ENCODE measurements at regions not wholly inside any gene's neighbourhood (a gene's known extent, or its start where the extent isn't known, plus 50 kb on each side); places are given as distances from the start of the nearest gene placed in this dataset.

DNA sequence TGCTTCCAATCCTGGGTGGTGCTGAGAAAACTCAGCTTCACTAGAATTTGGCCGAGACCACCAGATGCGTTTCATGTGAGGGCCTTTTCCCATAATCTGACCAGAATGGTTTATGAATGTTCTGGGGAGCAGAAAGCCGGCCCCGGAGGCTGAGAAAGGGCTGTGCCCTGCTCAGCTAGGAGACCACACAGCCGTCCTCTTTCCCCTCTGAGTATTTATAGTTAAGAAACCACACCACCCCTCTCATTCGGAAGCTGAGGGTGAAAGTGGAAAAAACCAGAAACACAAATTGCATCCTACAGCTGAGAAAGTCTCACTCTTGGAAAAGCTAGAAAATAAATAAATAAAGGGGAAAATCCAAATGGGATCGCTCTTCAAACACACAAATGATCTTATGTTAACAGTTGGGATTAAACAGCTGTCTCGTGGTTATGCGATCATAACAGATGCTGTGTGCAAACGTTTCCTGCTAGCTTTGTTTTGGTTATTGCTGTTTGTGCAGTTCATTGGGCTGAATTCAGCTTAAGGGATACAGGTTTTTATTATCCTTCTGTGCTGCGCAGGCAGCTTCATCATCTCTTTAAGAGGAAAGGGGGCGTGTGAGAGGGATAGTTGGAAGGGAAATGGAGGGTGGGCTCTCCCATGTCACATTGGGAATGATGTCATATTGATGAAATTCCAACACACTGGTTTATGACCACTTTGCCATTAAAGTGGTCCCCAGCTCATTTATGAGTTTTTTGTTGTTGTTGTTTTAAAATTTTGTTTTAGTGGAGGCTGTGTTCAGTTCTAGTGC is 1026.2 kb upstream of the NR2F2 start:
- DNase-seq (ENCODE audit: low read depth, low spot score) = no peak

DNA sequence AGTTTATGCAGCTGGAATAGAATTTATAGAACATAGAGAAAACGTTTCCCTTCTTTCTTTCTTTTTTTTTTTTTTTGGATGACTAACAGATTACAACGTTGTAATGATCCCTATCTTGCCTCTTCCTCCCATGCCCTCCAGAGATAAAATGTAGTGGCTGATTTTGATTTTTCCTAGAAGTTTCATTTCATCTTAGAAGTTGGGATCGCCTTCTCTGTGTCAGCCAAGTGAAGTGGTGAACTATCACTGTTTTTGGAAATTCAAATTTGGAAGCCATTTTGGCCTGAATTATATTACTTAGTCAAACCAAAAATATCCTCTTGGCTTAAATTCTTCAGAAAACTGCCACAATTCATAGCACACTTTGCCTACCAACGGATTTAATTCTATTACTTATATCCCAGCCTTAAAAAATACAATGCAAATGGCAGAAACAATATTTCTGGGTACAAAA is 1025.5 kb upstream of the NR2F2 start:
- no peak for DNase-seq (ENCODE audit: low read depth, low spot score)

DNA sequence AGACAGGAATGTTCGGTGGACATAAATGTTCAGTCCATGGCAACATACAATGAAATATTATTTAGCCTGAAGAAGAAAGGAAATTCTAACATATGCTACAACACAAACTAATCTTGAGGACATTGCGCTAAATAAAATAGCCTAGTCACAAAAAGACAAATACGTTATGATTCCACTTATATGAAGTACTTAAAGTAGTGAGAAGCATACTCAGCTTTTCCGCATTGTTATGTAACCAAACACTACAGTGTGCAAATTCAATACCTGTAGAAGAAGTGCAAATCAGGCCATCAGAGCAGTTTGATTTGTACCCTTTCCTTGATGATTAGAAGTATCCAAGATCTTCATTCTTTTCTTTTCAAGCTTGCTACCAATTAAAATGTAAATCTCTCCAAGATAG is 1023.4 kb upstream of the NR2F2 start:
- DNase-seq (ENCODE audit: low read depth, low spot score) = no peak

DNA sequence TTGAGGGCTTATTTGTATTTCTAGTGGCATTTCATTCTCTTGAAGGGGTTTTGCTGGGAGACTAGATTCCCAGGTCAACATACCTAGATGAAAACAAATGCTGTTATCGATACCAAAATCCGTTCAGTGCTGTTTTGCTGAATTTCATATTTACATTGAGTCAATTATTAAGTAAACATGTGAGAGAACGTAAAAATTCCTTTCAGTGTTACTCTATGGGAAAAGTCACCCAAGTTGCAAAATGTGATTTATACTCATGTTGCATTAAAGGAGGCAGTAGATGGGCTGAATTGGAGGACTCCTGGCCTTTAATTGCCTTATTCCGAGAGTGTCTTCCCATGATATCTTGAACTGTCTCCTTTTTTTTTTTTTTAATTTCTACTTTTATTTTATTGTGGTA is 1011.3 kb upstream of the NR2F2 start:
- no peak for DNase-seq (ENCODE audit: low read depth, low spot score)

DNA sequence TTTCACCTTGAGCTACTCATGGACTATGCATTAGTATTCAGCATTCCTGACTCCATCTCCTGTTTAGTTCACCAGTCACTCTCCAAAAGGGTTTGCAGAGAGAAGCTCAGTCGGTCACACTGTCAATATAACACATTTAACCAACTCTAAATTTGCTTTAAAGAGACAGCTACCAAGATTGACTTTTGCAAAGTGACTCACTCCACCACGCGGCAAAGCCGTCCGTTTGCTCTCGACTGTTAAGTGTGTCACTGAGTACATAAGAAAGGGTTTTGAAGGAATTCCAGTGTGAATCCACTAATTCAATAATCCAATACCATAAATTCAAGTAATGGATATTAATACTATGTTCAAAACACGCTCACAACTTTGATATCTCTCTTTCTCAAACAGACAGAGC is 1006.7 kb upstream of the NR2F2 start:
- DNase-seq (ENCODE audit: low read depth, low spot score) = no peak

DNA sequence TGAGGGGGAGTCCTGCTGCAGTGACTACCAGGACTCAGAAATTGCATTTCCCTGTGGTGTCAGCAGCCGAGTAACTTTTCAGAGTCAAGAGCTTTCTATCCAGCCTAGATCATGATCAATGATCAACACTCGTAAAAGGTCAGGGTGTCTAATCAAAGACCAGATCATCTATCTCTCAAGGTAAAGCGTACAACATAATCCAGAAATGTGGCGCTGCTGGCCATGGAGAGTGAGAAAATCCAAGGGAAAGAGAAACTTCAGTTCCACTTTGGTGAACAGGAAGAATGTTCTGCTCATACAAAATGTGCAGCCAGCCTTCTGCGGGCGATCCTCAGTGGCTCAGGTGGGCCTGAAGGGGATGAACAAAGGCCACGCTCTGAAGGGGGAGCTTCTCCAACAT is 1005.8 kb upstream of the NR2F2 start:
- DNase-seq (ENCODE audit: low read depth, low spot score) = no peak

DNA sequence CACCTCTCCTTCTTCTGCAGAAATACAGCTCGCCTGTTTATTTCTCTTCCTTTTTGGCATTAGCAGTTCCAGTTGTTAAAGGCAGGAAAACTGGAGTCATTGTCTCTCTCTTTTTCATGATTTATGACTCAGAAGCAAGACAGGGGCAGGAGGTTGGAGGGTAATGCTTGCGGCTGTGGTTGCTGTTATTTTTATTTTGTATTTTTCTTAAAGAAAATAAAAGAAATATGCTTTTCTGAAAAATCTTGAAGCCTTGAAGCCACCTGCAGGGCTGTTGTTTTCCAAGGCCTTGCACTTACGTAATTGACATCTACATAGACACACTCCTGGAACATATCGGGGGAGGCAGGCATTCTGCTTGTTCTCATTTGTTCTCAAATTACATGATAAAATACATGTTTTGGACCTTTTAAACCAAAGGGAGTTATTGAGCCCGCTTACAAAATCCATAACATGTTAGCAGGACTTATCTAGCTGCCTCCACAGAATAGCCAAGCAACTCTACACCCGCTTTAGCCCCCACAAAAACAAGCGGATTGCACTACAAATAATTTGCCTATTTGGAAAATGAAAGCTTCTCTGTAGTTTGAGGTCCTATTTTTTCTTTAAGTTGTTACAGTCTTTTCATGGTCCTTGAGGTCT is 1004.6 kb upstream of the NR2F2 start:
- DNase-seq (ENCODE audit: low read depth, low spot score) = no peak

DNA sequence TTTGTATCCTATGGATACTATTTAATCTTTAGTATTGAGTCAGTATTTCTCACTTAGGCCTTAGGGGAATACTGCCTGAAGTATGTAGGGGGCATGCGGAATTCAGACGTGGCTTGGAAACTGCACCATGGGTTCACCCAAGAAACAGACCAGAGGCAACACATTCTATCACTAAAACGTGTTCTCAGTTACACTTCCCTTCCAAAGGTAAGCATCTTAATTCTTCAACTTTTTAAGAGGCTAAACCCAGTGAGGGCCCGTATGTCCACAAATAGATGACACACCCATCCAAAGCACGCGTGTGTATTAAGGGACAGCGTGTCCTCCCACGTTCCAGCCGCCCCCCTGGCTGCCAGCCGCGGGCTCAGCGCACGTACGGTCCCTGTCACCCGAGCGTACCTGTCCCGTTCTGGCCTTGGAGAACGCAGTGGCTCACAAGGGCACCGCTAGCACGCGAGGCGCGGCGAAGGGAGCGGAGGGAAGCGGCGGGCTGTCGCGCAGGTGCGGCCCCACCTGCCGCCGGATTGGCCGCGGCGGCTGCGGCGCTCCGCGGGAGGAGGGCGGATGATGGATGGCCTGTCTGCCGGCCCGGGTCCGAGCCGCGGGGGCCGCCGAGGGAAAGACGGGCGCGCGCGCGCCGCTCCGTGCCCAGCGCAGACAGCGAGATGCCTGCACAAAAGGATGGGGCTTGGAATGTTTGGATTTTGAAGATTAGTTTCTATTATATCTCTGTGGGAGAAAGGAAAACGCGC is 1003.9 kb upstream of the NR2F2 start:
- no peak for DNase-seq (ENCODE audit: low read depth, low spot score)

DNA sequence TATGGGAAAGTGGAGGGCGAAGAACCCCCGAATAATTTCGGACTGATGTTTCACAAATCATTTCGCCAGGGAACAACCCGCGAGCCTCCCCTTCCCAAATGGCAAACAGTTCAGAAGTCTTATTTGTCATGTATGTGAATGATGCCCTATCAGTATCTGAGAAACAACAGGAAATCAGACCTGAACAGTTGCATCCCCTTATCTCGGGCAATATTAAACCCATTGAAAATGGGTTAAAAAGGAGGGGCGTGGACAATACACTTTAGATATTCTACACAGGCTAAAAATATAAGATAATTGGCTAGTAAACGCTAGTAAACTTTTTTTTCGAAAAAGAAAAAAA is 1003.3 kb upstream of the NR2F2 start:
- DNase-seq (ENCODE audit: low read depth, low spot score) = no peak

DNA sequence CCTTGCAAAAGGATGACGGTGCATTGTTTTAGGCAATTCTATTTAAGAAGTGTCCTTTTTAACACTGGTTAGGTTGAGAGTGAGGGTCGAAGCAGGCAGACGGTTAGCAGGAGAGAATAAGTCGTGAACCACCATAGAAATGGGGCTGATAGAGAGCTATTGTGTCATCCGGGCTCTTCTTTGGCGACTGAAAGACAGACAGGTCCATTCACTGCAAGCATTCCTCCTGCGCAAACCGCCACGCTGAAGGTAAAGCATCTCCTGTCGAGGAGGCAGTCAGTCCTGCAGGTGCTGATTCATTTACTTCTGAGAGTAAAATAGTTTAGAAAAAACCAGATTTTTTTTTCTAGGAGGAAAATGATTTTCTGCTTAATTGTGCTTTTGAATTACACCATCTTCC is 1002.8 kb upstream of the NR2F2 start:
- DNase-seq (ENCODE audit: low read depth, low spot score) = no peak

DNA sequence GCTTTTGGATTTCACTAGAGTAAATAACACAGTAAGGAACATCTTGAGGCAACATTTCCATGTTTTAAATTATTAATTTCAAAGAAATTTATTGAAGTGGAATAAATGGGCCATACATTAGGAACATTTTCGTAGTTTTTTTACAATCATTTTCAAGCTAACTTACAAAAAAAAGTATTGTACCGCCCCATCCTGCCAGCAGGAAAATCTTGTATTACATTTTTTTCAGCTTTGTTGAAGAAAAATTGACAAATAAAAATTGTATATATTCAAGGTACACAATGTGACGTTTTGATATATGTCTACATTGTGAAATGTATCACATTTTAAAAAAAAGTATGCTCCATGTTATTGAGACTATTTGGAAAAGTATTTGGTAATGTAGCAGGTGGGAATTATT is 1001.9 kb upstream of the NR2F2 start:
- DNase-seq (ENCODE audit: low read depth, low spot score) = no peak

DNA sequence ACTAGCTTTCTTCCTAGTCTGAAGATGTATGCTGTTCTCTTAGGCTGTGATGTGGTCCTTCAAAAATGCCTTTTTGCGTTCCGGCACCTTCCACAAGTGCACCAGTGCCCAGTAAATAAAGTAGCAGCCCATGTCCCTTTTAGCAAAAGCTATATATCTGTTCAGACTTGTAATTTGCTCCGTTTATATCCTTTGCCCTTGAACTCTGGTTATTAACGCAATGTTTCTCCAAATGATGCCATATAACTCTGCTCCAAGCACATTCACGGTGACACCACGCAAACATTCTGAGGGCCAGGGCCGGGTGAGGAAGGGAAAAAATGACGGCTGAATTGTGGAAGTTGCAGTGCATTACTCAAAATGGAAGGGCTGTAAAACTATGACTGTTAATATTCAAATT is 1001.1 kb upstream of the NR2F2 start:
- no peak for DNase-seq (ENCODE audit: low read depth, low spot score)

DNA sequence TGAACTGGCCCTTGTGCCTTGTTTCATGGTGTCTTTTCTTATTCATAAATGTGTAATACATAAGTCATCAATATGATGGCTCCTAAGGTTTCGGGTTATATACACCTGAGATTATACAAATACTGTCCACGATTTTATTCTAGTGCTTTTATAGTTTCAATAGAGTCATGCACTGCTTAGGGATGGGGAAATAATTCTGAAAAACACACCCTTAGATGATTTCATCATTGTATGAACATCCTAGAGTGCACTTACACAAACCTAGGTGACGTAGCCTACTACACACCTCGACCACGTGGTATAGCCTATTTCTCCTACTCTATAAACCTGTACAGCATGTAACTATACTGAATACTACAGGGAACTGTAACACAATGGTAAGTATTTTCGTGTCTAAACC is 988.8 kb upstream of the NR2F2 start:
- no peak for DNase-seq (ENCODE audit: low read depth, low spot score)

DNA sequence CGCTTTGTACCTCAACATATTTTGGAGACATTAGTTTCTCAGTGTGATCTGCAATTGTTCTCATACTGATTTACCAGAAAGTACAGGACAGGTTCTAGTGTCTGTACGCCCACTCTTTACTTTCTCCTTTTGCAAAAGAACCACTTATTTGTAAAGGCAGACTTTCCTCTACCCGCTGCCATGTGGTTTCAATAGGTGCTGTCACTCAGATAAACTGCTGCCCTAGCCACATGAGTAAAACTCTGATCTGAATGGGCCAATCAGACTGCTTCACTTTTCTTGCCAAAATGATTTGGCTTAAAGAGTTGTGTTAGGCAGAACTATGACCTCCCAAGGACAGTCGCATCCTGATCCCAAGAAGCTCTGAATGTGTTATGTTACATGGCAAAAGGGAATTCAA is 984.6 kb upstream of the NR2F2 start:
- DNase-seq (ENCODE audit: low read depth, low spot score) = no peak

DNA sequence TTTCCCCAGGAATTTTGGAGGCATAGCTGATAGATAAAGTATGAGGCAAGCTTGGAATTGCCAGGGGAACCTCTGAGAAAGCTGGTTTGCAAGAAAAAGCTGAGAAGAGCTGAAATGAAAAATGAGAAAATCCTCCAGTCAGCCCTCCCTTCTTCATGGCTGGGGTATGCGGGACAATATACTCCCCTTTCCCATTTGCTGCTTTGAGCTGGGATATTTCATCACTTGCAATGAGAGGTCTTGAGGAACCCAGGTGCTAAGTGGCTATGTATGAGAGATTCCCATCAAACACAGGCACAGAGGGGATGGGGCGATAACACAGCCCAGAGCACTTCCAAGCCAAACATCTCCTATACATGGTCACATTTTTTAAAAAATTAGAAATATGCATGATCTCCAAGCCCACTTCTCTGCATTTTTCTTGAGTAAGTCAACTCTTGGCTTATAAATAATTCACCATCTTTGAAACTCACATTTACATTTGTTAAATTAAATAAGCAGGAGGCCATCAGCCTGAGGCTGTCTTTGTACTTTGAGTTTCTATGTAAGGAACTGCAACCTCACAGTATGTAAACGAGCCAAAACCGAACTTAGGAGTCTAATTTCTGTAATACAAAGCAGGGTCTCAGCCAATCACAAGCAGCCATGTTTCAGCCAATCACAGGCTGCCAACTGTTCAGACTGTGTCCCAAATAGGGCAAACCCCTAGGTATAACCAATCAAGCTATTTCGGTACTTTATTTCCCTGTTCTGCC is 983.6 kb upstream of the NR2F2 start:
- no peak for DNase-seq (ENCODE audit: low read depth, low spot score)

DNA sequence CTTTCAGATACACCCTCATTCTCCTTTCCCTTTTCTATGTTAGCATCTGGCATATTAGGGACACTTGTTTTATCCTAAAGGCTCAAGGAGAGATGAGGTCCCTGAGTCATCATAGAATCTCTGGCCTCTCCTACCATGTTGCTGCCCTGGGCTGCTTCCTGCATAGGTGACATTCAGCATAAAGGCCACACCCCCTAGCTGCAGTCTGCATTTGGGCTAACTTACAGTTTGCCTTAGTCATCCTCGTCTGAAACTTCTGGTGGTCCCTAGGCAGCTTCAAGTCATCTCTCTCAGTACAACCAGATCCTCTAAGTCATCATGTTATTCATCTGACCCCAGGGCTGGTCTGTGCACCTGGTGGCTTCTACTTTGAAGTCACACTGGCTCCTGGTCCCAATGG is 982.7 kb upstream of the NR2F2 start:
- no peak for DNase-seq (ENCODE audit: low read depth, low spot score)

DNA sequence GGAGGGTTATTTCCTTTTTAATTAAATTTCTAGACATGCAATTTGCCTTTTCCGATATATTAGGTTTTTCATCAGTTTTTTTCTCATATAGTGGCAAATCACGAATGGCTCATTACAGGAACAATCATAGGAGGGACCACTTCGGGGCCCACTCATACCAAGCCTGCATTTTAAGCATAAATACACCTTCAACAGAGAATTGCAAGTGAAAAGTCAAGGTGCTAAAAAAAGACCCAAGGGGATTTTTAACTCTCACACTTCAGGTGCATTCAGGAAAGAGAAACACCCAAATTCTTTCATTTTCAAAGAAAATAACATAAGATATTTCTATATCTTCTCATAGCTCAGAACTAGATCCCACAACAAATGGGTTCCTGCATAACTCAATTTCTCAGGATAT is 979.6 kb upstream of the NR2F2 start:
- no peak for DNase-seq (ENCODE audit: low read depth, low spot score)

DNA sequence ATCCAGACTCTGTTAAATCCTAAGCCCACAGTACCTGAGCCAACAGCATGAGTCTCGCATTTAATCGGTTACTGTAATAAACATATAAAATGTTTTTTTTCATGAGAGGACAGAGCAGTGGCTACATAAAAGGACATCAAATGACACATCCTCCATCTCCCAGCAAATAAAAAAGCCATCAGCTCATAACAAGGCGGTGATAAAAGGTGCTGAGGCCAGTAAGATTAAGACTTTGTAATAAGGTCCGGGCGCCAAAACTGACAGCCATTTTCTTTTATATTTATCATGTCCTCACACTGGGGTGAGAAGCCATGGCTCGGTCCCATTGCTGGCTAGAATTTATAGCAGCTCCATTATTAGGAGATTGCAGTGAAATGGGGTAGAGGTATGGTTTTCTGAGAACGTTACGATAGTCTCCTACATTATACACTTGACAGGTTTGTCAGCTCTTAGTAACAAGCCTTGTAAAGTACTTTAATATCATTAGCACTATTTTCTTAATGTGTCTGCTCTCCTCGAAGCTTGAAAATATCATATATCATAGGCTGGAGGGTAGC is 977.8 kb upstream of the NR2F2 start:
- no peak for DNase-seq (ENCODE audit: low read depth, low spot score)

DNA sequence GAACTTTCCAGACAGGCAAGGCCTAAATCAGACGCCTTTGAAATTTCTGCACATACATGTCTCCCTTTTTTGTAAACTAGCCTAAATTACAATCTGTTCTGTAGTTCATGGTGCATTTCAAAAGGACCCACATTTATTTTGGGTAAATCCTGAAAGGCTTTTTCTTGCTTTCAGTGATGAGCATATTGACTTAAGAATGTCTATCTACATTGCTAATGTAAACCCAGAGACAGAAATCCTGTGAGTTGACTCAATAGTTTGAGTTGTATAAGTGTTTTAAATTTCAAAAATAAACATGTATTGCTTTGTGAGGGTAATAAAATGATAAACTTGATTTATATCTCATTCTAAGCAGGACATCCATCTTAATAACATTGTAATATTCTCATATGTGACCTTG is 977.0 kb upstream of the NR2F2 start:
- DNase-seq (ENCODE audit: low read depth, low spot score) = no peak

DNA sequence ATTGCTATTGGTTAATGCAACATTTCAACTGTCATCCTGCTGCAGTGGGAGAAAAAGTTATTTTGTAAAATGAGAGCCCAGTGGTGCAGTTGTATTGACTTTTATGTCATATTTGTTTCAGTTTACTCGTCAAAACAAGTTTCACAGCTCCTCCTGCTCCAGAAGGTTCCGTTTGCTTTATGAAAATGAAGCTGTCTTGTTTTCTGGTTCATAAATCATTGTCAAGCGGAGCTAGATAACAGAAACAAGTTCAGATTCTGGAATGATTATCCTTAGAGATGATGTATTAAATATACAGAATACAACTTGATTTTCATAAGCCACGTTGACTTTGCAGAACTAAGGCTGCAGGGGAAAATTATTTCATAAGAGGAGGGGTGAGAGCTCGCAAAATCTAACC is 970.5 kb upstream of the NR2F2 start:
- DNase-seq (ENCODE audit: low read depth, low spot score) = no peak

DNA sequence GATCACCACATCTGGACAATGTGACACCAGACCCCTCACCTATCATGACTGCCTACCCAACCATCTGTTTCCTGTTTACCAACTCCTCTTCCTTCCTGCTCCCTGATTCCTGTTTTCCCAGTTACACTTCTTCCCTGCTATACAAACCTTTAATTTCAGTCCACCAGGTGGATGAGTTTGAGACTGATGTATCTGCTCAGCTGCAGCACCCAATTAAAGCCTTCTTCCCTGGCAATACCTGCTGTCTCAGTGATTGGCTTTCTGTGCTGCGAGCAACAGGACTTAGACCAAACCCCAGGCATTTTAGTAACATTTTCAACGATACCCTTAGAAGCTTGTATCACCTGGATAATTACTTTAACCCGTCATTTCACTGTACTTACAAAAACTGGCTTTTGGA is 968.2 kb upstream of the NR2F2 start:
- no peak for DNase-seq (ENCODE audit: low read depth, low spot score)

DNA sequence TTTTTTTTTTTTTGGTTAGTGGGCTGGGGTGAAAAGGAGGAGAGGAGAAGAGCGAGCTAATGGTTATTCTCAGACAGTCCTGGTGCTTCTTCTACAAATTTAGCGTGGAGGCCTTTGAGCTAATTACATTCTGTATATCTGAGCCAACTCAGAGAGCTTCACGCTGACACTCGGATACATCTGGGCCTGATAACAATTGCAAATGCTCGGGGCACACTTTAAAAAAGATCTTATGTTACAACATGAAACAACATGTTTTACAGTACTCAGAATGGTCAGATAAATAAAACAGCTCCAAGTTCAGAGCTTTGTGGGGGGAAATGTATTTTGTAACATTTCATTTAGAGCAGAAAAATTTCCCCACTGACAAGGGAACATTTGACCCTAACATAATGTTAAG is 966.9 kb upstream of the NR2F2 start:
- no peak for DNase-seq (ENCODE audit: low read depth, low spot score)
